ENCODE measurements at regions not wholly inside any gene's neighbourhood (a gene's known extent, or its start where the extent isn't known, plus 50 kb on each side); places are given as distances from the start of the nearest gene placed in this dataset.

- H3K27me3 Mint-ChIP-seq, result no peaks in the 10 kb centered on the region
- Histone ChIP-seq H3K9me3 (ENCODE audit: control insufficient read depth in 1 of 2, insufficient read depth in 1 of 2, low read length in 2 of 2) (peaks cover 0 to 3% of the 10 kb centered on the region in 2 experiments), H3K36me3 (ENCODE audit: insufficient read depth, low read length) (no peaks in the 10 kb centered on the region), H3K4me3 (ENCODE audit: low read length) (no peak overlapping the region), H3K27me3 (ENCODE audit: control insufficient read depth in 1 of 2, insufficient read depth in 2 of 2, low read length in 2 of 2) (no peaks in the 10 kb centered on the region), H3K27ac (ENCODE audit: low read depth in 1 of 2, low read length in 2 of 2) (no peak overlapping the region), H3K4me1 (ENCODE audit: insufficient read depth, low read length) (no peaks in the 10 kb centered on the region)
- H3K36me3 Mint-ChIP-seq (ENCODE audit: low read depth), result no peaks in the 10 kb centered on the region
- no peak overlapping the region for H3K27ac Mint-ChIP-seq
- H3K9me3 Mint-ChIP-seq, result no peaks in the 10 kb centered on the region
- ATAC-seq (ENCODE audit: poor library complexity) (no peak), DNase-seq (no peak)
- intact Hi-C loops (cut with DNase I, micrococcal nuclease), result no loop called here
- no peak overlapping the region for H3K4me3 Mint-ChIP-seq
- no peaks in the 10 kb centered on the region for H3K4me1 Mint-ChIP-seq (ENCODE audit: low read depth)
- no peak for TF ChIP-seq CTCF (IDR thresholded peaks at IDR 0.05)
- ChIA-PET POLR2A (no interaction called here), CTCF (no interaction called here)
Measured at GRCh38 chr4:34194585-34194984, 2049.7 kb downstream of the ARAP2 start.

GRCh38 chr4:34196375-34196774 lies 2047.9 kb downstream of the ARAP2 start:
- Histone ChIP-seq H3K4me3 (ENCODE audit: low read length) (no peak overlapping the region), H3K9me3 (ENCODE audit: control insufficient read depth in 1 of 2, insufficient read depth in 1 of 2, low read length in 2 of 2) (peaks cover 0 to 4% of the 10 kb centered on the region in 2 experiments), H3K27me3 (ENCODE audit: control insufficient read depth in 1 of 2, insufficient read depth in 2 of 2, low read length in 2 of 2) (no peaks in the 10 kb centered on the region), H3K36me3 (ENCODE audit: insufficient read depth, low read length) (no peaks in the 10 kb centered on the region), H3K27ac (ENCODE audit: low read depth in 1 of 2, low read length in 2 of 2) (no peak overlapping the region), H3K4me1 (ENCODE audit: insufficient read depth, low read length) (no peaks in the 10 kb centered on the region)
- H3K27ac Mint-ChIP-seq, result no peak overlapping the region
- H3K4me1 Mint-ChIP-seq (ENCODE audit: low read depth), result no peaks in the 10 kb centered on the region
- CTCF ChIA-PET, result no interaction called here
- POLR2A ChIA-PET, result no interaction called here
- no peak for ATAC-seq (ENCODE audit: poor library complexity)
- TF ChIP-seq CTCF (IDR thresholded peaks at IDR 0.05), result no peak
- H3K4me3 Mint-ChIP-seq, result no peak overlapping the region
- no peaks in the 10 kb centered on the region for H3K36me3 Mint-ChIP-seq (ENCODE audit: low read depth)
- no peak for DNase-seq
- intact Hi-C loops (cut with DNase I, micrococcal nuclease), result no loop called here
- no peaks in the 10 kb centered on the region for H3K27me3 Mint-ChIP-seq
- H3K9me3 Mint-ChIP-seq, result peaks cover 7% of the 10 kb centered on the region

- TF ChIP-seq CTCF (IDR thresholded peaks at IDR 0.05), result no peak
- intact Hi-C loops (cut with DNase I, micrococcal nuclease), result no loop called here
- Histone ChIP-seq H3K4me1 (ENCODE audit: insufficient read depth, low read length) (no peaks in the 10 kb centered on the region), H3K36me3 (ENCODE audit: insufficient read depth, low read length) (no peaks in the 10 kb centered on the region), H3K27me3 (ENCODE audit: control insufficient read depth in 1 of 2, insufficient read depth in 2 of 2, low read length in 2 of 2) (no peaks in the 10 kb centered on the region), H3K4me3 (ENCODE audit: low read length) (no peak overlapping the region), H3K9me3 (ENCODE audit: control insufficient read depth in 1 of 2, insufficient read depth in 1 of 2, low read length in 2 of 2) (peaks cover 0 to 4% of the 10 kb centered on the region in 2 experiments), H3K27ac (ENCODE audit: low read depth in 1 of 2, low read length in 2 of 2) (no peak overlapping the region)
- no peak for ATAC-seq (ENCODE audit: poor library complexity)
- Mint-ChIP-seq H3K36me3 (ENCODE audit: low read depth) (no peaks in the 10 kb centered on the region), H3K27ac (no peak overlapping the region), H3K4me3 (no peak overlapping the region), H3K4me1 (ENCODE audit: low read depth) (no peaks in the 10 kb centered on the region), H3K27me3 (no peaks in the 10 kb centered on the region), H3K9me3 (peaks cover 14% of the 10 kb centered on the region)
- DNase-seq, result no peak
- CTCF ChIA-PET, result interaction anchor here (0.7 kb wide), 1 partner anchor 484 kb away, joined by 3 read pairs; no protein-coding TSS in a partner anchor
- POLR2A ChIA-PET, result no interaction called here
Measured at GRCh38 chr4:34198966-34199365, 2045.3 kb downstream of the ARAP2 start.
